Left ventricle myocardium inferior (tissue), 1 donor: ENCODE measurements at regions not wholly inside any gene's neighbourhood (a gene's known extent, or its start where the extent isn't known, plus 50 kb on each side); places are given as distances from the start of the nearest gene placed in this dataset.

Experiments used
- DNase-seq: peaks from one replicate; pipeline ENCODE4 v3.0.0-alpha.2; 2020
- H3K27ac ChIP-seq: fragments of 200-600 bp; replicated peaks from 2 replicates; pipeline ENCODE4 v1.8.0; 2021
- H3K27me3 ChIP-seq: fragments of 200-600 bp; 2 replicates; pipeline ENCODE4 v1.8.0; 2021; ENCODE audit warnings: low read depth
- H3K36me3 ChIP-seq: fragments of 200-600 bp; 2 replicates; pipeline ENCODE4 v1.8.0; 2021
- H3K4me1 ChIP-seq: fragments of 200-600 bp; 2 replicates; pipeline ENCODE4 v1.8.0; 2021
- H3K4me3 ChIP-seq: fragments of 200-600 bp; 2 replicates; pipeline ENCODE4 v1.8.0; 2021; ENCODE audit warnings: mild to moderate bottlenecking, moderate library complexity
- H3K9me3 ChIP-seq: fragments of 200-600 bp; replicated peaks from 2 replicates; pipeline ENCODE4 v1.8.0; 2021
- intact Hi-C: fragments of 100-400 bp; cut with micrococcal nuclease; formaldehyde crosslinking; loops from one replicate; pipeline ENCODE4 v1.11.0; 2022
- TF ChIP-seq, protein P1 (sequence below): fragments of 200-600 bp; IDR thresholded peaks from 2 replicates; pipeline ENCODE4 v1.8.0; 2021; ENCODE audit warnings: antibody characterized with exemption, mild to moderate bottlenecking, borderline replicate concordance
- donor health status: DM: no; HTN: yes; CAD: no; lungs with severe emphysema.

DNA sequence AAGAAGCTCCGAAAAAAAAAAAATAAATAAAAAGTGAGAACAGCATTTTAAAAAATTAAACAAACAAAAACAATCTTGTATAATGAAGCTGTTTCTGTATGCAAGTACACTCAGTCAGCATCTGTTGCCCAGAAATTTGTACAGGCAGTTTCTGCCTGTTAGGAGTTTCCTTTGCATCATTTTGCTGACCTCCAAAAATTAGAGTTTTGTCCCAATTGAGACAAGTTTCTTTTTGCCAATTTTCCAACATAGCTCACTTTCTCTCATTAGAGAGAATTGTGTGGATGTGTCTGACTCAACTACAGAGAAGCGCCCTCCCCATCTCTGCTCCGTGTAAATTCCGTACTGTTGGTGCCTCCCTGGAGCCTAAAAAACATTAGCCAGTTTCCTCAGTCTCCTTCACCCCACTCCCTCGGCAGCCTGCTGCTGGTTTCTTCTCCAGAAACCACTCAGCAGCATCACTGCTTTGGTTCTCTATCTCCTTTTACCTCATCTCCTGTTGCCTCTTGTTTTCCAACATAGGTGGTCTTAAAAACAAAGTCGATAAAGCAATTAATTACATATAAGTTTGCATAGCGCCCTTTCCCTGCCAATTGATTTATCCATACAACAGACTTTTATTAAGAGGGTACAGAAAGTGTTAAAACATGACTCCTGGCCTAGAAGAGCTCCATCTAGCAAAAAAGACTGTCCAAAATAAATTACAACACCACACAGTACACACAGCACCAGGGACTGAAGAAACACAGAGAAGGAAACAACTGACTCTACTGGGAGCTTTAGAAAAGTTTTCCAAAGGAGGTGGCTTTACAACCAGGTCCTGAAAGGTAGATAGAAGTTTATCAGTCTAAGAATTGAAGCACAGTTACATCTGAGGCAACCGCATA is 286.7 kb downstream of the SHOX2 start:
- intact Hi-C loops, result no loop called here
- H3K4me3 ChIP-seq, result no peak overlapping the region
- no peaks in the 10 kb centered on the region for H3K9me3 ChIP-seq
- H3K27ac ChIP-seq, result no peak overlapping the region
- H3K27me3 ChIP-seq, result no peaks in the 10 kb centered on the region
- H3K36me3 ChIP-seq, result no peaks in the 10 kb centered on the region
- no peaks in the 10 kb centered on the region for H3K4me1 ChIP-seq
- DNase-seq, result no peak
- TF ChIP-seq, protein P1, sequence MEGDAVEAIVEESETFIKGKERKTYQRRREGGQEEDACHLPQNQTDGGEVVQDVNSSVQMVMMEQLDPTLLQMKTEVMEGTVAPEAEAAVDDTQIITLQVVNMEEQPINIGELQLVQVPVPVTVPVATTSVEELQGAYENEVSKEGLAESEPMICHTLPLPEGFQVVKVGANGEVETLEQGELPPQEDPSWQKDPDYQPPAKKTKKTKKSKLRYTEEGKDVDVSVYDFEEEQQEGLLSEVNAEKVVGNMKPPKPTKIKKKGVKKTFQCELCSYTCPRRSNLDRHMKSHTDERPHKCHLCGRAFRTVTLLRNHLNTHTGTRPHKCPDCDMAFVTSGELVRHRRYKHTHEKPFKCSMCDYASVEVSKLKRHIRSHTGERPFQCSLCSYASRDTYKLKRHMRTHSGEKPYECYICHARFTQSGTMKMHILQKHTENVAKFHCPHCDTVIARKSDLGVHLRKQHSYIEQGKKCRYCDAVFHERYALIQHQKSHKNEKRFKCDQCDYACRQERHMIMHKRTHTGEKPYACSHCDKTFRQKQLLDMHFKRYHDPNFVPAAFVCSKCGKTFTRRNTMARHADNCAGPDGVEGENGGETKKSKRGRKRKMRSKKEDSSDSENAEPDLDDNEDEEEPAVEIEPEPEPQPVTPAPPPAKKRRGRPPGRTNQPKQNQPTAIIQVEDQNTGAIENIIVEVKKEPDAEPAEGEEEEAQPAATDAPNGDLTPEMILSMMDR, result no peak

DNA sequence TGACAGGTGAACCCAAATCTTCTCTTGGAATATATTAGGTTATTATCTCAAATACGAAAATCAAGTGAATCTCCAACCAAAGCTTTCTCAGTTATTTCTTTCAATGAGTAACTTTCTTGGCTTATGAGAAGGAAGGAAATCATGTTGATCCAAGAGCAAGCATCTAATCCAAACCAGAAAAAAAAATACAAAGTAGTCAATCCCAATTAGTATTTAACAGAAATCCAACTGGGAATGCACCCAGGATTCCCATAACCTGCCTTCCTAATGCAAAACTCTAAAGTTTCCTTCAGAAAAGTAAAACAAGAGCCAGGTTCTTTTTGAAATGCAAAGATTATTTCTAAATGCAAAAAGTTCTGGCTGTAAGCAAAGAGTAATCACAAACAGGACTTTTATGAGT is 289.3 kb downstream of the SHOX2 start:
- DNase-seq, result no peak
- TF ChIP-seq, protein P1, result no peak
- Histone ChIP-seq H3K4me1 (no peaks in the 10 kb centered on the region), H3K27ac (no peak overlapping the region), H3K36me3 (no peaks in the 10 kb centered on the region), H3K4me3 (no peak overlapping the region), H3K27me3 (no peaks in the 10 kb centered on the region), H3K9me3 (no peaks in the 10 kb centered on the region)
- intact Hi-C loops, result no loop called here

DNA sequence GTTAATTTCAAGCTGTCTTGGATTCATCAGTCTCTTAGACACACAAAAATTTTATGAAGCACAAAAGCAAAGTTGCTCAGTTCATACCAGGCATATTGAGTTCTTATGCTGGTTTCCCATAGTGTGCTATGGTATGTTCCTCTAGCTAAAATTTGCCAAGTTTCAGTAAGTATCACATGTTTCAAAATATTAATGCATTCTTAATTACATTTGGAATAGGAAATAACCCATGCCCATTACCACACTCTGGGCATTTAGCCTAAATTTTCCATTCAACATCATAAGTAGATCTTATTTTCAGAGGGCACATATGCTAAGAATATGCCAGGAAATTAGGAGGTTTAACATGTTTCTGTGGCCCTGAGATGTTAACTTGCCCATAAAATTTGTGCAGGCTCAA is 289.9 kb downstream of the SHOX2 start:
- intact Hi-C loops, result no loop called here
- Histone ChIP-seq H3K27me3 (no peaks in the 10 kb centered on the region), H3K36me3 (no peaks in the 10 kb centered on the region), H3K4me3 (no peak overlapping the region), H3K9me3 (no peaks in the 10 kb centered on the region), H3K4me1 (no peaks in the 10 kb centered on the region), H3K27ac (no peak overlapping the region)
- DNase-seq, result no peak
- TF ChIP-seq, protein P1, result no peak

DNA sequence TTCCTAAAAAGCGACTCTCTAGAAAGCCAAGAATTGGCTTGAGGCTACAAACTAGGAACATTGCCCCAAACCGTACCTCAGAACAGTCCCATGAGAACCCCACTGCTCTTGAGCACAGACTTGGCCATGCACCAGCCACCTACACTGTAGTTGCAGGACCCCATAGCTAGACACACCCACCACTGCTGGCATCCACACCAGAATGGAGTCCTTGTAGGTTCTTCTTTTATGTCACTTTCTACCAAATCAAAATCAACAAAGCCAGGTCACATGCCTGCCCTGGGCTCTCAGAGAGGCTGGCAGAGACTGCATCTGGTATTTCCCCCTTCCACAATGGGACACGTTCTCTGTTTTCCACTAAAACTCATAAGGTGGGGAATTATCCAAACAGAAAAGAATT is 290.5 kb downstream of the SHOX2 start:
- DNase-seq, result no peak
- no peaks in the 10 kb centered on the region for H3K4me1 ChIP-seq
- no peaks in the 10 kb centered on the region for H3K27me3 ChIP-seq
- TF ChIP-seq, protein P1, result no peak
- intact Hi-C loops, result no loop called here
- H3K27ac ChIP-seq, result no peak overlapping the region
- H3K36me3 ChIP-seq, result no peaks in the 10 kb centered on the region
- no peaks in the 10 kb centered on the region for H3K9me3 ChIP-seq
- no peak overlapping the region for H3K4me3 ChIP-seq

DNA sequence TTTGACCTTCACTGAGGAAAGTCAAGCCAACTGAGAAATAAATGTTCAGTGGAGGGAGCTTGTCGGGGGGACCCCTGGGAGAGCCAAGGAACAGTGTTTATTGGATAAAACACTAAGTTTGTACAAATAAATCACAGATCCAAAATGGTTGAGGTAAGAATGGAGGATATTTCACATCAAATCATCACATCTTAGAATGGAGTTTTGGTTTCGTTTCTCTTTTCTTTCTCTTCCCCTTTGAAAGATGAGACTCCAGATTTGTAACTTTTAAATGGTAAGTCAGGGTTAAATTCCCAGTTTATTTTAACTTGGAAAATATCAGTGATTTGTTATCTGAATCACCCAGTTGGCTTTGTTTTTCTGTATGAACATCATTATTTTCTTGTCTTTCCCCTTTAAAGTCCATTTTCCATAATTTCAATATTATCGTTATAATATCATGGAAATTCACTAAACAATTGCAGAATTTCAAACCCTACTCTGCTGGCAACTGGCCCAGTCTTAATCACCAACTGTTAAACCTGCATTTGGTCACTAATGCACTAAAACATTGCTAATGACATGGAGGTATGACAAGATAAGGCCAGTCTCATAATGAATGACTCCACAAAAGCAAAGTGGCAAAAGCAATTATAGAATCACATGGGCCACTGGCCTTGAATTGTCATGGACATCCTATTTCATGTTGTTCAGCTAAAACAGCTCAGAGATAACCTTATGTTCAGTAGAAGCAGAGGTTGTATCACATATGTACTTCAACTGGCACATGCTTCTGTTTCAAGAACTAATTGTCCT is 295.1 kb downstream of the SHOX2 start:
- DNase-seq, result no peak
- Histone ChIP-seq H3K27ac (no peak overlapping the region), H3K9me3 (no peaks in the 10 kb centered on the region), H3K27me3 (no peaks in the 10 kb centered on the region), H3K4me3 (no peak overlapping the region), H3K36me3 (no peaks in the 10 kb centered on the region), H3K4me1 (no peaks in the 10 kb centered on the region)
- intact Hi-C loops, result no loop called here
- TF ChIP-seq, protein P1, result no peak
